GM13976 (cell line): ENCODE measurements at regions not wholly inside any gene's neighbourhood (a gene's known extent, or its start where the extent isn't known, plus 50 kb on each side); places are given as distances from the start of the nearest gene placed in this dataset.

Source experiments
- DNase-seq: peaks from one replicate; pipeline ENCODE4 v3.0.0; 2012; ENCODE audit warnings: low spot score
- CTCF ChIP-seq: IDR thresholded peaks from 2 replicates; pipeline ENCODE4 v1.5.1; 2012; ENCODE audit warnings: borderline replicate concordance, mild to moderate bottlenecking; ENCODE audit not compliant: insufficient read depth; ENCODE audit errors: extremely low read depth, missing control alignments, control extremely low read depth
- in situ Hi-C: fragments of 300-500 bp; cut with MboI; formaldehyde crosslinking; loops from one replicate; pipeline ENCODE4 v1.12.0; 2022; ENCODE audit warnings: low sequenced_read_pairs, mixed read lengths, inconsistent platforms; ENCODE audit not compliant: unreplicated experiment

- in situ Hi-C loops, result no loop called here
- no peak for DNase-seq
- TF ChIP-seq CTCF, result no peak
Measured at GRCh38 chr15:50830477-50831354, 65.2 kb upstream of the SPPL2A start.

GRCh38 chr15:50828610-50829206 lies 63.2 kb upstream of the SPPL2A start:
- no peak for DNase-seq
- in situ Hi-C loops, result no loop called here
- no peak for TF ChIP-seq CTCF

DNA sequence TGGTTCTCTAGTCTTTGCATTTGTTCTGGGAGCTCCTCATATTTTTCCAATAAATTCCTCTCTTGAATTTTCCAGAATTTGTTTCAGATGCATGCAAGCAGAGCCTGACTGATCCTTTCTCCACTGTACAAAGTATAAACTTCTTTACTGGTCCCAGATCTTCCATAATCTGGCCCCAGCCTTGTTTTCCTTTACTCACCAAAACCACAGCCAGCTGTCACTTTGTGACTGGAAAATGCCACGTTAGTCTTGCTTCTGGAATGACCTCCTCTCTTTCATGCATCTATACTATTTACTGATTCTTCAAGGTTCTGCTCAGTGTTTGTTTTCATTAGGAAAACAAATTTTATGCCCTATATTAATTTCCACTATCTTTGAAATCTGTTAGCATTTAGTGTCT lies 60.4 kb upstream of the SPPL2A start:
- in situ Hi-C loops, result no loop called here
- DNase-seq, result no peak

DNA sequence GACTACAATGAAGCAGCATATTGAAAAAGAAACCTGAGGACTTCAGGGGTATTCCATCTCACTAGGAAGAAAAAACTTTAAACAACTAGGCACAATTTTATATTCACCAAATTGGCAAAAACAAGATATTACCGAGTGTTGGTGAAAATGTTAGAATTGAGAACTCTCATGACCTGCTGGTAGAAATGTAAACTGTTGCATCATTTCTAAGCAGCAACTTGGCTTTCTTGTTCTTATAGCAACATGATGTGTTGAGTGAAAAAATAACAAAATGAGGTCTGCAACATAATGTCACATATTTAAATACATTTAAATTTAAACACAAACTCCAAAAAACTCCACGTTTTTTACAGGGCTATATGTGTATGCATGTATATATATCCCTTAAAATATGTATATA lies 59.0 kb upstream of the SPPL2A start:
- in situ Hi-C loops, result no loop called here
- no peak for TF ChIP-seq CTCF
- no peak for DNase-seq

More for the DNA sequence above, 60.4 kb upstream of the SPPL2A start:
- no peak for TF ChIP-seq CTCF

- DNase-seq, result no peak
- TF ChIP-seq CTCF, result no peak
- in situ Hi-C loops, result no loop called here
Measured at GRCh38 chr15:50823281-50823680, 57.8 kb upstream of the SPPL2A start.

GRCh38 chr15:50821476-50821875 lies 56.0 kb upstream of the SPPL2A start:
- no peak for TF ChIP-seq CTCF
- no peak for DNase-seq
- in situ Hi-C loops, result no loop called here
